ENCODE measurements at regions not wholly inside any gene's neighbourhood (a gene's known extent, or its start where the extent isn't known, plus 50 kb on each side); places are given as distances from the start of the nearest gene placed in this dataset.

GRCh38 chr3:153268564-153269279 lies 106.7 kb downstream of the RAP2B start:
- H3K27ac ChIP-seq, result no peak overlapping the region
- 97% methylated on average over 31 of the region's 51 CpGs for WGBS (ENCODE audit: low lambda C conversion rate, missing lambda C conversion rate)
- H3K4me3 ChIP-seq, result no peak overlapping the region
- H3K4me1 ChIP-seq (ENCODE audit: insufficient read depth), result no peaks in the 10 kb centered on the region
- H4K20me1 ChIP-seq (ENCODE audit: insufficient read depth, poor library complexity, severe bottlenecking), result no peaks in the 10 kb centered on the region
- no peaks in the 10 kb centered on the region for H3K9me2 ChIP-seq (replicated peaks; ENCODE audit: insufficient read depth)
- no peaks in the 10 kb centered on the region for H3K9me3 ChIP-seq (ENCODE audit: low read depth)
- no peak for DNase-seq (ENCODE audit: low spot score)
- H3K36me3 ChIP-seq (replicated peaks; ENCODE audit: insufficient read depth, low read depth), result no peaks in the 10 kb centered on the region
- no peak overlapping the region for H2AFZ ChIP-seq
- no peak overlapping the region for H3K4me2 ChIP-seq
- no peak for TF ChIP-seq EZH2phosphoT487 (IDR thresholded peaks at IDR 0.05; ENCODE audit: low read depth, severe bottlenecking, unreplicated experiment)
- TF ChIP-seq, protein P1, sequence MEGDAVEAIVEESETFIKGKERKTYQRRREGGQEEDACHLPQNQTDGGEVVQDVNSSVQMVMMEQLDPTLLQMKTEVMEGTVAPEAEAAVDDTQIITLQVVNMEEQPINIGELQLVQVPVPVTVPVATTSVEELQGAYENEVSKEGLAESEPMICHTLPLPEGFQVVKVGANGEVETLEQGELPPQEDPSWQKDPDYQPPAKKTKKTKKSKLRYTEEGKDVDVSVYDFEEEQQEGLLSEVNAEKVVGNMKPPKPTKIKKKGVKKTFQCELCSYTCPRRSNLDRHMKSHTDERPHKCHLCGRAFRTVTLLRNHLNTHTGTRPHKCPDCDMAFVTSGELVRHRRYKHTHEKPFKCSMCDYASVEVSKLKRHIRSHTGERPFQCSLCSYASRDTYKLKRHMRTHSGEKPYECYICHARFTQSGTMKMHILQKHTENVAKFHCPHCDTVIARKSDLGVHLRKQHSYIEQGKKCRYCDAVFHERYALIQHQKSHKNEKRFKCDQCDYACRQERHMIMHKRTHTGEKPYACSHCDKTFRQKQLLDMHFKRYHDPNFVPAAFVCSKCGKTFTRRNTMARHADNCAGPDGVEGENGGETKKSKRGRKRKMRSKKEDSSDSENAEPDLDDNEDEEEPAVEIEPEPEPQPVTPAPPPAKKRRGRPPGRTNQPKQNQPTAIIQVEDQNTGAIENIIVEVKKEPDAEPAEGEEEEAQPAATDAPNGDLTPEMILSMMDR (IDR thresholded peaks at IDR 0.05; ENCODE audit: poor library complexity), result no peak
- no peak for TF ChIP-seq EZH2 (IDR thresholded peaks at IDR 0.05; ENCODE audit: borderline replicate concordance)
- no peaks in the 10 kb centered on the region for H3K27me3 ChIP-seq
- H3K79me2 ChIP-seq, result no peaks in the 10 kb centered on the region

DNA sequence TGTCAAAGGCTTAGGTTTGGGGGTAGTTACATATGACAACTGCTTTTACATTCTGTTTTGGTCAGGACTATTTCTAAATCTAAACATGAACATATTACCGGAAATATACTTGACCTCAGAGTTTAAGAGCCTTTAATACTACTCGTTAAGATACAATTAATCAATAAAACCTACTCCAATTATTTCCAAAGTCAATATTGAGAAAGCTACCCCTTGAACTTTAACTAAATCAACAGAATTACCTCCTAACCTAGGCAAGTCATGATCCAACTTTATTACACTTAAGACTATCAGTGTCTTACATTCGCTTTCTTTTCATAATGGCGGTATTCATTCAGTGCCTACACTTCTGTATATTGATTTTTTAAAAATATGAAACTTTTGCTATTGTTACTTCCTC lies 107.7 kb downstream of the RAP2B start:
- TF ChIP-seq EZH2phosphoT487 (IDR thresholded peaks at IDR 0.05; ENCODE audit: low read depth, severe bottlenecking, unreplicated experiment), result no peak
- no peak for TF ChIP-seq EZH2 (IDR thresholded peaks at IDR 0.05; ENCODE audit: borderline replicate concordance)
- TF ChIP-seq, protein P1 (IDR thresholded peaks at IDR 0.05; ENCODE audit: poor library complexity), result no peak
- H3K79me2 ChIP-seq, result no peaks in the 10 kb centered on the region
- H3K27ac ChIP-seq, result no peak overlapping the region
- H2AFZ ChIP-seq, result no peak overlapping the region
- no peak for DNase-seq (ENCODE audit: low spot score)
- no peaks in the 10 kb centered on the region for H4K20me1 ChIP-seq (ENCODE audit: insufficient read depth, poor library complexity, severe bottlenecking)
- H3K27me3 ChIP-seq, result no peaks in the 10 kb centered on the region
- H3K9me2 ChIP-seq (replicated peaks; ENCODE audit: insufficient read depth), result no peaks in the 10 kb centered on the region
- H3K4me3 ChIP-seq, result no peak overlapping the region
- H3K36me3 ChIP-seq (replicated peaks; ENCODE audit: insufficient read depth, low read depth), result no peaks in the 10 kb centered on the region
- no peaks in the 10 kb centered on the region for H3K9me3 ChIP-seq (ENCODE audit: low read depth)
- no peaks in the 10 kb centered on the region for H3K4me1 ChIP-seq (ENCODE audit: insufficient read depth)
- 66% methylated on average over 4 of the region's 4 CpGs for WGBS (ENCODE audit: low lambda C conversion rate, missing lambda C conversion rate)
- no peak overlapping the region for H3K4me2 ChIP-seq

DNA sequence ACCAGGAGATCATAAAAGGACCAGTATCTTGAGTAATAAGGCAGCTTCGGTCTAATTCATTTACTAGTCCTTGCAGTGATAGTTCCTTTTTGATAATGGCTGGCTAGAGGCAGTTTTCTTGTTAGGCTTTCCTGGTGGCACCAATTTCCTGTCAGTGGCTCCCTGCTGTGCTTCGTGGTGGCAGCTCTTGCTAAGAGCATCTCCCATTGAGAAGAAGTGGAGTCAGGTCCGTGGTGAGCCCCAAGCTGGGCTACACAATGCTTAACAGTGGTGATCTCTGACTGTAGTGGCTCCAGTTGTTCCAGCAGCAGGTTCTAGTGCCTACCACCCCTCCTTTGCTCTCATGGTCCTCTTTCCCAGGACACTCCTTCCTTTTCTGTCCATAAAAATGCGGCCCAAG lies 111.2 kb downstream of the RAP2B start:
- TF ChIP-seq EZH2 (IDR thresholded peaks at IDR 0.05; ENCODE audit: borderline replicate concordance), result no peak
- TF ChIP-seq, protein P1 (IDR thresholded peaks at IDR 0.05; ENCODE audit: poor library complexity), result no peak
- no peak for TF ChIP-seq EZH2phosphoT487 (IDR thresholded peaks at IDR 0.05; ENCODE audit: low read depth, severe bottlenecking, unreplicated experiment)
- Histone ChIP-seq H3K27me3 (no peaks in the 10 kb centered on the region), H3K9me3 (ENCODE audit: low read depth) (no peaks in the 10 kb centered on the region), H3K4me2 (no peak overlapping the region), H3K4me3 (no peak overlapping the region), H3K9me2 (replicated peaks; ENCODE audit: insufficient read depth) (no peaks in the 10 kb centered on the region), H3K4me1 (ENCODE audit: insufficient read depth) (no peaks in the 10 kb centered on the region), H3K36me3 (replicated peaks; ENCODE audit: insufficient read depth, low read depth) (no peaks in the 10 kb centered on the region), H3K79me2 (no peaks in the 10 kb centered on the region), H2AFZ (no peak overlapping the region), H4K20me1 (ENCODE audit: insufficient read depth, poor library complexity, severe bottlenecking) (no peaks in the 10 kb centered on the region), H3K27ac (no peak overlapping the region)
- WGBS (ENCODE audit: low lambda C conversion rate, missing lambda C conversion rate), result 92% methylated on average over 4 of the region's 4 CpGs
- DNase-seq (ENCODE audit: low spot score), result no peak
